IMR-90 (cell line): ENCODE measurements at regions not wholly inside any gene's neighbourhood (a gene's known extent, or its start where the extent isn't known, plus 50 kb on each side); places are given as distances from the start of the nearest gene placed in this dataset.

Source experiments
- ATAC-seq: fragments of 200-7000 bp; cut with Tn5 transposase; 2 replicates; pipeline ENCODE4 v1.9.1; 2020; ENCODE audit warnings: low read depth, mild to moderate bottlenecking, moderate library complexity
- BruUV-seq: library from RNA; stranded (reverse); fragments of 400-500 nt; replicated peaks from 2 replicates; lab custom pipeline; 2021; lab: Mats Ljungman, UMichigan
- CTCF ChIA-PET: fragments of 300-600 bp; formaldehyde crosslinking; extraction: SDS; loops from one replicate; lab custom pipeline; 2021; ENCODE audit warnings: antibody characterized with exemption; lab: Yijun Ruan, JAX
- POLR2A ChIA-PET: fragments of 300-600 bp; sonication (Branson Sonifier 250); formaldehyde crosslinking; loops from one replicate; lab custom pipeline; 2022; ENCODE audit warnings: antibody characterized with exemption; ENCODE audit not compliant: unreplicated experiment; lab: Charles Lee
- DNase-seq: peaks from one replicate; pipeline ENCODE4 v3.0.0; 2013
- H2AFZ ChIP-seq: replicated peaks from 2 replicates; pipeline ENCODE3; 2013; ENCODE audit warnings: low read length, mild to moderate bottlenecking; ENCODE audit not compliant: poor library complexity
- H2AK5ac ChIP-seq: 2 replicates; pipeline ENCODE4 v1.6.1; 2013; ENCODE audit warnings: low read depth, low read length, inconsistent platforms
- H2AK9ac ChIP-seq: replicated peaks from 2 replicates; pipeline ENCODE3; 2013; ENCODE audit warnings: mild to moderate bottlenecking, low read depth, low read length, moderate library complexity; ENCODE audit not compliant: poor library complexity
- H2BK120ac ChIP-seq: 2 replicates; pipeline ENCODE4 v1.6.1; 2013; ENCODE audit warnings: low read depth, low read length, inconsistent platforms
- H2BK15ac ChIP-seq: 3 replicates; pipeline ENCODE4 v1.6.1; 2013; ENCODE audit warnings: low read depth, low read length, inconsistent platforms
- H2BK20ac ChIP-seq: 2 replicates; pipeline ENCODE4 v1.6.1; 2013; ENCODE audit warnings: low read depth, mild to moderate bottlenecking, inconsistent platforms, low read length, moderate library complexity
- H2BK5ac ChIP-seq: 2 replicates; pipeline ENCODE4 v1.6.1; 2013; ENCODE audit warnings: mild to moderate bottlenecking, low read depth, low read length, inconsistent platforms; ENCODE audit not compliant: poor library complexity, severe bottlenecking
- H3K14ac ChIP-seq: replicated peaks from 2 replicates; pipeline ENCODE4 v1.6.1; 2013; ENCODE audit warnings: low read depth, low read length, inconsistent platforms
- H3K18ac ChIP-seq: 2 replicates; pipeline ENCODE4 v1.6.1; 2013; ENCODE audit warnings: low read depth, low read length, control low read depth
- H3K23ac ChIP-seq: 2 replicates; pipeline ENCODE4 v1.6.1; 2013; ENCODE audit warnings: low read depth, low read length, inconsistent platforms
- H3K27ac ChIP-seq: 2 replicates; pipeline ENCODE4 v1.5.1; 2013; ENCODE audit warnings: mild to moderate bottlenecking, control low read depth, low read length; ENCODE audit not compliant: insufficient read depth
- H3K27me3 ChIP-seq: 2 replicates; pipeline ENCODE4 v1.6.1; 2013; ENCODE audit warnings: low read length; ENCODE audit not compliant: control insufficient read depth, insufficient read depth
- H3K36me3 ChIP-seq: 2 replicates; pipeline ENCODE4 v1.6.1; 2013; ENCODE audit warnings: low read length, mixed read lengths; ENCODE audit not compliant: control insufficient read depth, insufficient read depth
- H3K4ac ChIP-seq: 2 replicates; pipeline ENCODE4 v1.6.1; 2013; ENCODE audit warnings: low read depth, low read length, inconsistent platforms
- H3K4me1 ChIP-seq: 2 replicates; pipeline ENCODE4 v1.6.1; 2013; ENCODE audit warnings: low read length, mixed read lengths; ENCODE audit not compliant: control insufficient read depth, insufficient read depth
- H3K4me2 ChIP-seq: 2 replicates; pipeline ENCODE4 v1.6.1; 2013; ENCODE audit warnings: low read depth, mild to moderate bottlenecking, control low read depth, low read length, moderate library complexity
- H3K4me3 ChIP-seq: 2 replicates; pipeline ENCODE4 v1.5.1; 2013; ENCODE audit warnings: low read depth, mild to moderate bottlenecking, control low read depth, low read length, moderate library complexity; ENCODE audit not compliant: insufficient read depth
- H3K56ac ChIP-seq: 2 replicates; pipeline ENCODE4 v1.6.1; 2013; ENCODE audit warnings: low read length, inconsistent platforms; ENCODE audit not compliant: insufficient read depth; ENCODE audit errors: extremely low read depth
- H3K79me1 ChIP-seq, 2 experiments: 2 replicates each; pipeline ENCODE4 v1.6.1; 2013; ENCODE audit warnings: low read length in 2 of 2, inconsistent platforms in 1 of 2, low read depth in 1 of 2
- H3K9ac ChIP-seq: 2 replicates; pipeline ENCODE4 v1.6.1; 2013; ENCODE audit warnings: low read depth, low read length, control low read depth
- H3K9me1 ChIP-seq: 2 replicates; pipeline ENCODE4 v1.6.1; 2013; ENCODE audit warnings: low read length, inconsistent platforms; ENCODE audit not compliant: insufficient read depth
- H3K9me3 ChIP-seq: 2 replicates; pipeline ENCODE4 v1.6.1; 2013; ENCODE audit warnings: low read length; ENCODE audit not compliant: control insufficient read depth, insufficient read depth
- H4K20me1 ChIP-seq: 2 replicates; pipeline ENCODE4 v1.6.1; 2013; ENCODE audit warnings: low read length, inconsistent platforms; ENCODE audit not compliant: insufficient read depth
- H4K5ac ChIP-seq: 2 replicates; pipeline ENCODE4 v1.6.1; 2013; ENCODE audit warnings: mild to moderate bottlenecking, low read depth, low read length, control low read depth
- H4K8ac ChIP-seq, 2 experiments: 2 replicates each; pipeline ENCODE4 v1.6.1; 2013; ENCODE audit warnings: low read depth in 2 of 2, low read length in 2 of 2, control low read depth in 1 of 2, inconsistent platforms in 1 of 2
- H4K91ac ChIP-seq: 2 replicates; pipeline ENCODE4 v1.6.1; 2013; ENCODE audit warnings: low read depth, low read length, inconsistent platforms; ENCODE audit not compliant: insufficient read depth
- BHLHE40 ChIP-seq: fragments of 150-350 bp; IDR thresholded peaks from 2 replicates; pipeline ENCODE4 v1.6.1; 2016; ENCODE audit warnings: mild to moderate bottlenecking, low read depth, low read length
- CHD1 ChIP-seq: IDR thresholded peaks from 2 replicates; pipeline ENCODE4 v1.6.1; 2012; ENCODE audit warnings: low read depth, low read length, improper control_type of control experiment
- CTCF ChIP-seq: conservative IDR thresholded peaks from 2 replicates; pipeline ENCODE4 v1.5.1; 2012; ENCODE audit warnings: mild to moderate bottlenecking, low read depth, low read length, improper control_type of control experiment
- ELK1 ChIP-seq: fragments of 150-350 bp; IDR thresholded peaks from 2 replicates; pipeline ENCODE4 v1.6.1; 2016; ENCODE audit warnings: low read depth, mild to moderate bottlenecking, low read length, moderate library complexity, borderline replicate concordance
- FOS ChIP-seq: fragments of 150-350 bp; IDR thresholded peaks from 2 replicates; pipeline ENCODE4 v1.6.1; 2016; ENCODE audit warnings: low read depth, low read length
- MAFK ChIP-seq: IDR thresholded peaks from 2 replicates; pipeline ENCODE4 v1.6.1; 2012; ENCODE audit warnings: low read depth, low read length, improper control_type of control experiment
- MAZ ChIP-seq: IDR thresholded peaks from 2 replicates; pipeline ENCODE4 v1.6.1; 2012; ENCODE audit warnings: low read depth, mild to moderate bottlenecking, low read length, improper control_type of control experiment, moderate library complexity, borderline replicate concordance
- NFE2L2 ChIP-seq: fragments of 150-350 bp; IDR thresholded peaks from 2 replicates; pipeline ENCODE4 v1.6.1; 2016; ENCODE audit warnings: low read depth, mild to moderate bottlenecking, low read length
- POLR2A ChIP-seq: IDR thresholded peaks from 2 replicates; pipeline ENCODE4 v1.6.1; 2012; ENCODE audit warnings: mild to moderate bottlenecking, low read depth, low read length
- RAD21 ChIP-seq: IDR thresholded peaks from 2 replicates; pipeline ENCODE4 v1.6.1; 2012; ENCODE audit warnings: low read length, improper control_type of control experiment
- RCOR1 ChIP-seq: IDR thresholded peaks from 2 replicates; pipeline ENCODE4 v1.6.1; 2012; ENCODE audit warnings: mild to moderate bottlenecking, low read length, improper control_type of control experiment; ENCODE audit not compliant: insufficient replicate concordance
- RFX5 ChIP-seq: IDR thresholded peaks from 2 replicates; pipeline ENCODE4 v1.8.0; 2012; ENCODE audit warnings: low read depth, mild to moderate bottlenecking, low read length, moderate library complexity
- SMC3 ChIP-seq: fragments of 150-350 bp; IDR thresholded peaks from 2 replicates; pipeline ENCODE4 v1.6.1; 2016; ENCODE audit warnings: low read depth, mild to moderate bottlenecking, antibody characterized with exemption, low read length, moderate library complexity
- WGBS, 2 experiments: methylation state at CpG; one replicate each; pipeline versions ENCODE4 v1.1.5 to v1.1.7; 2013; ENCODE audit warnings: missing lambda C conversion rate in 2 of 2; ENCODE audit not compliant: insufficient read length in 1 of 2; ENCODE audit errors: extremely low coverage in 2 of 2; 5-methylcytosine and 5-hydroxymethylcytosine counted together
- dilution Hi-C: fragments of 300-500 bp; cut with HindIII; formaldehyde crosslinking; loops from one replicate; pipeline ENCODE4 v1.14.3; 2018; ENCODE audit warnings: low sequenced_read_pairs; ENCODE audit not compliant: unreplicated experiment
- in situ Hi-C: fragments of 300-500 bp; cut with MboI; formaldehyde crosslinking; loops from 3 replicates; pipeline ENCODE4 v1.14.3; 2019; ENCODE audit warnings: low sequenced_read_pairs, inconsistent platforms, mixed read lengths
- intact Hi-C: fragments of 100-400 bp; cut with micrococcal nuclease; formaldehyde crosslinking; loops from 2 replicates; pipeline ENCODE4 v1.10.0; 2022
- TF ChIP-seq, protein P1 (sequence below): fragments of 150-350 bp; IDR thresholded peaks from 2 replicates; pipeline ENCODE4 v1.6.1; 2017; ENCODE audit warnings: mild to moderate bottlenecking, antibody characterized with exemption, low read length, low read depth

GRCh38 chr2:237184192-237184918 is 98.7 kb downstream of the COPS8 start:
- ATAC-seq (peak; percentile 87), DNase-seq (peak; percentile 98)
- peak overlapping the region; percentile 98 for H4K5ac ChIP-seq
- in situ Hi-C loops = no loop called here
- H2BK15ac ChIP-seq = peak overlapping the region; percentile 99
- peak overlapping the region; percentile 100 for H4K91ac ChIP-seq
- peak overlapping the region; percentile 94 for H2BK5ac ChIP-seq
- H3K18ac ChIP-seq = peak overlapping the region; percentile 98
- TSS peak; percentile 63 for BruUV-seq
- H3K79me1 ChIP-seq = peaks cover 32 to 46% of the 10 kb centered on the region in 2 experiments; a peak in 3 of 4 replicates
- H3K27ac ChIP-seq = peak overlapping the region; percentile 93
- no peaks in the 10 kb centered on the region for H3K9me3 ChIP-seq
- H2AK9ac ChIP-seq = peak overlapping the region; percentile 30
- dilution Hi-C loops = no loop called here
- peak overlapping the region; percentile 99 for H2AK5ac ChIP-seq
- no CpG with 5 or more reads among the region's 14 CpGs for WGBS, 2 experiments
- H3K14ac ChIP-seq = peak overlapping the region; percentile 100
- peak overlapping the region; percentile 99 for H3K23ac ChIP-seq
- H3K56ac ChIP-seq = peak overlapping the region; percentile 94
- peaks cover 28% of the 10 kb centered on the region for H3K4me1 ChIP-seq
- no peaks in the 10 kb centered on the region for H3K36me3 ChIP-seq
- ChIA-PET CTCF (interaction anchor here (0.8 to 2.0 kb wide), 5 partner anchors 12 to 387 kb away, joined by 3 to 7 read pairs (median 4); no protein-coding TSS in a partner anchor), POLR2A (interaction anchor here (0.6 to 1.6 kb wide), 6 partner anchors 9 to 96 kb away, joined by 3 to 10 read pairs (median 3); no protein-coding TSS in a partner anchor)
- H2BK120ac ChIP-seq = peak overlapping the region; percentile 99
- H4K20me1 ChIP-seq = no peaks in the 10 kb centered on the region
- no peaks in the 10 kb centered on the region for H3K27me3 ChIP-seq
- peaks cover 26% of the 10 kb centered on the region for H3K9me1 ChIP-seq
- no peak overlapping the region for H3K4me3 ChIP-seq
- H3K4me2 ChIP-seq = no peak overlapping the region
- H2AFZ ChIP-seq = no peak overlapping the region
- H3K4ac ChIP-seq = peak overlapping the region; percentile 100
- intact Hi-C loops = no loop called here
- peak overlapping the region; percentile 97 to 98 for H4K8ac ChIP-seq
- H3K9ac ChIP-seq = peak overlapping the region; percentile 82; the same call in 1 of the 2 replicates
- peak overlapping the region; percentile 99 for H2BK20ac ChIP-seq
- no peak for TF ChIP-seq NFE2L2
- no peak for TF ChIP-seq MAFK
- 0 out of 2 replicates have a peak, but pooled peaks have one; percentile 23 for TF ChIP-seq SMC3
- no peak for TF ChIP-seq ELK1
- TF ChIP-seq RAD21 = no peak; the same call in 1 of the 2 replicates
- no peak; the same call in 1 of the 2 replicates for TF ChIP-seq CHD1
- no peak for TF ChIP-seq CTCF
- peak; percentile 30; the same call in 1 of the 2 replicates for TF ChIP-seq BHLHE40
- TF ChIP-seq FOS = peak; percentile 91
- TF ChIP-seq, protein P1, sequence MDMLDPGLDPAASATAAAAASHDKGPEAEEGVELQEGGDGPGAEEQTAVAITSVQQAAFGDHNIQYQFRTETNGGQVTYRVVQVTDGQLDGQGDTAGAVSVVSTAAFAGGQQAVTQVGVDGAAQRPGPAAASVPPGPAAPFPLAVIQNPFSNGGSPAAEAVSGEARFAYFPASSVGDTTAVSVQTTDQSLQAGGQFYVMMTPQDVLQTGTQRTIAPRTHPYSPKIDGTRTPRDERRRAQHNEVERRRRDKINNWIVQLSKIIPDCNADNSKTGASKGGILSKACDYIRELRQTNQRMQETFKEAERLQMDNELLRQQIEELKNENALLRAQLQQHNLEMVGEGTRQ = no peak
- TF ChIP-seq MAZ = no peak
- TF ChIP-seq POLR2A = no peak
- TF ChIP-seq RCOR1 = peak; percentile 46
- TF ChIP-seq RFX5 = no peak
